Vagina (tissue), 2 donors: ENCODE measurements at regions not wholly inside any gene's neighbourhood (a gene's known extent, or its start where the extent isn't known, plus 50 kb on each side); places are given as distances from the start of the nearest gene placed in this dataset.

Experiments used
- DNase-seq, 2 donors: peaks; one replicate each; pipeline ENCODE4 v3.0.0-alpha.2; 2017; ENCODE audit errors: extremely low spot score in 2 of 2
- H3K27ac ChIP-seq: fragments of 200-600 bp; sonication (generic); one replicate; pipeline ENCODE4 v1.5.1; 2019
- H3K27me3 ChIP-seq: fragments of 200-600 bp; sonication (generic); one replicate; pipeline ENCODE4 v1.5.1; 2019
- H3K36me3 ChIP-seq, 2 donors: fragments of 200-600 bp; sonication (generic); one replicate each; pipeline ENCODE4 v1.5.1; 2017 to 2019
- H3K4me1 ChIP-seq: fragments of 200-600 bp; sonication (generic); one replicate; pipeline ENCODE4 v1.5.1; 2019
- H3K4me3 ChIP-seq, 2 donors: fragments of 200-600 bp; sonication (generic); 1 replicate in 1 of 2; 2 replicates in 1 of 2; pipeline ENCODE4 v1.5.1; 2016 to 2019
- H3K9me3 ChIP-seq: fragments of 200-600 bp; sonication (generic); one replicate; pipeline ENCODE4 v1.5.1; 2019
- CTCF ChIP-seq, 3 experiments: fragments of 450-650 bp in 2 of 3; fragments of 200-600 bp in 1 of 3; sonication (generic) in 1 of 3; IDR thresholded peaks; one replicate each; pipeline ENCODE4 v1.5.1; 2017 to 2019; ENCODE audit warnings: antibody characterized with exemption in 3 of 3, mild to moderate bottlenecking in 2 of 3, moderate library complexity in 2 of 3
- POLR2A ChIP-seq, 2 donors: fragments of 450-650 bp; IDR thresholded peaks; one replicate each; pipeline ENCODE4 v1.6.1; 2017; ENCODE audit warnings: antibody characterized with exemption in 2 of 2, mild to moderate bottlenecking in 2 of 2, moderate library complexity in 2 of 2
- POLR2AphosphoS5 ChIP-seq, 2 donors: sonication (generic); formaldehyde crosslinking; IDR thresholded peaks; one replicate each; pipeline ENCODE4 v1.9.0; 2017; ENCODE audit warnings: antibody characterized with exemption in 2 of 2, mild to moderate bottlenecking in 2 of 2, low read depth in 1 of 2; ENCODE audit not compliant: insufficient read depth in 1 of 2
- intact Hi-C: fragments of 100-400 bp; cut with DNase I; formaldehyde crosslinking; loops from one replicate; pipeline ENCODE4 v1.15.1; 2023

GRCh38 chr5:124126504-124127217 is 614.7 kb downstream of the CSNK1G3 start:
- peaks cover 19% of the 10 kb centered on the region for H3K4me1 ChIP-seq
- intact Hi-C loops = no loop called here
- no peaks in the 10 kb centered on the region for H3K9me3 ChIP-seq
- no peak for DNase-seq
- H3K27me3 ChIP-seq = no peaks in the 10 kb centered on the region
- H3K27ac ChIP-seq = no peak overlapping the region
- TF ChIP-seq CTCF (IDR thresholded peaks at IDR 0.05) (no peak), POLR2AphosphoS5 (IDR thresholded peaks at IDR 0.05; ENCODE audit: insufficient read depth in 1 of 2, low read depth in 1 of 2) (no peak), POLR2A (IDR thresholded peaks at IDR 0.05) (no peak)
- H3K4me3 ChIP-seq = no peak overlapping the region
- no peaks in the 10 kb centered on the region for H3K36me3 ChIP-seq

GRCh38 chr5:124124711-124125229 is 612.8 kb downstream of the CSNK1G3 start:
- DNase-seq = no peak
- no peak overlapping the region for H3K27ac ChIP-seq
- no peaks in the 10 kb centered on the region for H3K9me3 ChIP-seq
- H3K4me1 ChIP-seq = peaks cover 19% of the 10 kb centered on the region
- TF ChIP-seq POLR2A (IDR thresholded peaks at IDR 0.05) (no peak), POLR2AphosphoS5 (IDR thresholded peaks at IDR 0.05; ENCODE audit: insufficient read depth in 1 of 2, low read depth in 1 of 2) (no peak), CTCF (IDR thresholded peaks at IDR 0.05) (no peak)
- no peaks in the 10 kb centered on the region for H3K36me3 ChIP-seq
- H3K27me3 ChIP-seq = no peaks in the 10 kb centered on the region
- intact Hi-C loops = no loop called here
- H3K4me3 ChIP-seq = no peak overlapping the region

- no peaks in the 10 kb centered on the region for H3K36me3 ChIP-seq
- no peaks in the 10 kb centered on the region for H3K9me3 ChIP-seq
- DNase-seq = no peak
- intact Hi-C loops = no loop called here
- TF ChIP-seq CTCF (IDR thresholded peaks at IDR 0.05) = no peak
- no peak for TF ChIP-seq POLR2A (IDR thresholded peaks at IDR 0.05)
- TF ChIP-seq POLR2AphosphoS5 (IDR thresholded peaks at IDR 0.05; ENCODE audit: insufficient read depth in 1 of 2, low read depth in 1 of 2) = no peak
- H3K4me3 ChIP-seq = no peak overlapping the region
- H3K4me1 ChIP-seq = peaks cover 8% of the 10 kb centered on the region
- H3K27ac ChIP-seq = no peak overlapping the region
- no peaks in the 10 kb centered on the region for H3K27me3 ChIP-seq
Measured at GRCh38 chr5:124121198-124121597, 609.2 kb downstream of the CSNK1G3 start.

GRCh38 chr5:124114911-124115310 is 602.9 kb downstream of the CSNK1G3 start:
- intact Hi-C loops = no loop called here
- no peak overlapping the region for H3K27ac ChIP-seq
- TF ChIP-seq POLR2AphosphoS5 (IDR thresholded peaks at IDR 0.05; ENCODE audit: insufficient read depth in 1 of 2, low read depth in 1 of 2) = no peak
- no peak for TF ChIP-seq POLR2A (IDR thresholded peaks at IDR 0.05)
- no peak for TF ChIP-seq CTCF (IDR thresholded peaks at IDR 0.05)

GRCh38 chr5:124111886-124112285 is 599.9 kb downstream of the CSNK1G3 start:
- DNase-seq = no peak
- Histone ChIP-seq H3K4me3 (no peak overlapping the region), H3K36me3 (no peaks in the 10 kb centered on the region), H3K9me3 (no peaks in the 10 kb centered on the region), H3K27me3 (no peaks in the 10 kb centered on the region), H3K4me1 (no peaks in the 10 kb centered on the region), H3K27ac (no peak overlapping the region)
- intact Hi-C loops = no loop called here
- TF ChIP-seq POLR2AphosphoS5 (IDR thresholded peaks at IDR 0.05; ENCODE audit: insufficient read depth in 1 of 2, low read depth in 1 of 2) (no peak), POLR2A (IDR thresholded peaks at IDR 0.05) (no peak), CTCF (IDR thresholded peaks at IDR 0.05) (no peak)

More at GRCh38 chr5:124114911-124115310, 602.9 kb downstream of the CSNK1G3 start:
- Histone ChIP-seq H3K9me3 (no peaks in the 10 kb centered on the region), H3K4me1 (no peaks in the 10 kb centered on the region), H3K36me3 (no peaks in the 10 kb centered on the region), H3K4me3 (no peak overlapping the region), H3K27me3 (no peaks in the 10 kb centered on the region)
- DNase-seq = no peak
